Trophoblast cell (in vitro differentiated cells and primary cell): ENCODE measurements at regions not wholly inside any gene's neighbourhood (a gene's known extent, or its start where the extent isn't known, plus 50 kb on each side); places are given as distances from the start of the nearest gene placed in this dataset.

Source experiments
- DNase-seq, 2 donors: peaks; one replicate each; pipeline ENCODE4 v3.0.0-alpha.2; 2016
- H2AFZ ChIP-seq: 2 replicates; pipeline ENCODE4 v1.6.1; 2013; ENCODE audit warnings: low read length, moderate library complexity, mild to moderate bottlenecking; ENCODE audit not compliant: insufficient read depth, poor library complexity
- H2AK5ac ChIP-seq: 2 replicates; pipeline ENCODE4 v1.6.1; 2013; ENCODE audit warnings: mild to moderate bottlenecking, low read length
- H2BK120ac ChIP-seq: 2 replicates; pipeline ENCODE4 v1.6.1; 2013; ENCODE audit warnings: low read length, mild to moderate bottlenecking, moderate library complexity; ENCODE audit not compliant: insufficient read depth, poor library complexity
- H2BK12ac ChIP-seq: 2 replicates; pipeline ENCODE4 v1.6.1; 2013; ENCODE audit warnings: mild to moderate bottlenecking, low read length, moderate library complexity
- H2BK5ac ChIP-seq: 2 replicates; pipeline ENCODE4 v1.6.1; 2013; ENCODE audit warnings: low read length, low read depth, moderate library complexity, mild to moderate bottlenecking; ENCODE audit not compliant: poor library complexity
- H3K14ac ChIP-seq: 2 replicates; pipeline ENCODE4 v1.6.1; 2013; ENCODE audit warnings: mild to moderate bottlenecking, low read length
- H3K18ac ChIP-seq: 2 replicates; pipeline ENCODE4 v1.6.1; 2013; ENCODE audit warnings: mild to moderate bottlenecking, low read length
- H3K23ac ChIP-seq: 2 replicates; pipeline ENCODE4 v1.6.1; 2013; ENCODE audit warnings: low read length
- H3K27ac ChIP-seq: 2 replicates; pipeline ENCODE4 v1.5.1; 2013; ENCODE audit warnings: low read depth, mild to moderate bottlenecking, inconsistent platforms, low read length, moderate library complexity
- H3K27me3 ChIP-seq: 2 replicates; pipeline ENCODE4 v1.6.1; 2013; ENCODE audit warnings: inconsistent platforms, mild to moderate bottlenecking, low read length, moderate library complexity; ENCODE audit not compliant: insufficient read depth
- H3K36me3 ChIP-seq, 2 experiments: 1 replicate in 1 of 2; 2 replicates in 1 of 2; pipeline ENCODE4 v1.6.1; 2013; ENCODE audit warnings: low read length in 2 of 2, mild to moderate bottlenecking in 2 of 2, moderate library complexity in 1 of 2; ENCODE audit not compliant: insufficient read depth in 2 of 2, control insufficient read depth in 1 of 2
- H3K4ac ChIP-seq: 2 replicates; pipeline ENCODE4 v1.6.1; 2013; ENCODE audit warnings: low read depth, mild to moderate bottlenecking, low read length, moderate library complexity
- H3K4me1 ChIP-seq, 2 experiments: 1 replicate in 1 of 2; 2 replicates in 1 of 2; pipeline ENCODE4 v1.6.1; 2013; ENCODE audit warnings: low read length in 2 of 2, mild to moderate bottlenecking in 2 of 2, moderate library complexity in 1 of 2; ENCODE audit not compliant: insufficient read depth in 2 of 2, control insufficient read depth in 1 of 2
- H3K4me2 ChIP-seq: 2 replicates; pipeline ENCODE4 v1.6.1; 2013; ENCODE audit warnings: inconsistent platforms, mild to moderate bottlenecking, low read length, moderate library complexity
- H3K4me3 ChIP-seq: 2 replicates; pipeline ENCODE4 v1.5.1; 2013; ENCODE audit warnings: mild to moderate bottlenecking, low read depth, low read length, inconsistent platforms
- H3K79me1 ChIP-seq: one replicate; pipeline ENCODE4 v1.6.1; 2013; ENCODE audit warnings: low read length
- H3K79me2 ChIP-seq: 2 replicates; pipeline ENCODE4 v1.6.1; 2013; ENCODE audit warnings: low read length, mild to moderate bottlenecking; ENCODE audit not compliant: control insufficient read depth, insufficient read depth, poor library complexity
- H3K9ac ChIP-seq: 2 replicates; pipeline ENCODE4 v1.6.1; 2013; ENCODE audit warnings: mild to moderate bottlenecking, low read length
- H3K9me3 ChIP-seq: 2 replicates; pipeline ENCODE4 v1.6.1; 2013; ENCODE audit warnings: low read depth, mild to moderate bottlenecking, control low read depth, inconsistent platforms, low read length; ENCODE audit not compliant: insufficient read depth
- H4K12ac ChIP-seq: 2 replicates; pipeline ENCODE4 v1.6.1; 2013; ENCODE audit warnings: low read depth, mild to moderate bottlenecking, low read length, moderate library complexity
- H4K8ac ChIP-seq: 2 replicates; pipeline ENCODE4 v1.6.1; 2013; ENCODE audit warnings: low read depth, mild to moderate bottlenecking, low read length, moderate library complexity
- H4K91ac ChIP-seq: one replicate; pipeline ENCODE4 v1.6.1; 2013; ENCODE audit warnings: low read depth, mild to moderate bottlenecking, low read length, moderate library complexity
- WGBS: extraction: QIAGEN DNeasy Blood & Tissue Kit; methylation state at CpG from one replicate; pipeline ENCODE4 v1.1.7; 2013; ENCODE audit warnings: missing lambda C conversion rate; ENCODE audit not compliant: insufficient read length, insufficient coverage; ENCODE audit errors: extremely low coverage; 5-methylcytosine and 5-hydroxymethylcytosine counted together

DNA sequence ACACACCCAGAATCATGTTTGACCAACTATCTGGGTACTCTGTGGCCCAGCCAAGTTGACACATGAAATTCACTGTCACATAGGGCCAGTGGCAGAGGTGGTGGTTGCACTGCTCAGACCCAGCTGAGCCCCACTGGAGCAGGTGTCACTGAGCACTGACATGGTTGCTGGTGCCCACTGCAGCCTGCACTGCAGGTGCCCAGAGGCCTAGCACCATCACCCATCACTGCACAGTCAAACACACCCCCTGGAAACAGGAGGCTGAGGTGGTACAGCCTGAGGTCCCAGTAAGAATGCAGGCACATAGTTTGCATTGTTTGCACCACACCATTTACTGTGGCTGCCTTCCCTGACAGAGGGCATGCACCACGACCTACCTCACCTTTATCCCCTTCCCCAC lies 278.7 kb upstream of the MGAT5 start:
- Histone ChIP-seq H3K9me3 (peaks cover 2% of the 10 kb centered on the region), H3K23ac (no peak overlapping the region), H3K27ac (no peak overlapping the region), H3K36me3 (no peaks in the 10 kb centered on the region), H4K91ac (no peak overlapping the region), H2AK5ac (no peak overlapping the region), H3K4me2 (no peak overlapping the region), H2BK12ac (no peak overlapping the region), H3K4ac (no peak overlapping the region), H4K8ac (no peak overlapping the region), H3K9ac (no peak overlapping the region), H3K27me3 (no peaks in the 10 kb centered on the region), H3K79me2 (no peaks in the 10 kb centered on the region), H2AFZ (no peak overlapping the region), H3K18ac (no peak overlapping the region), H2BK120ac (no peak overlapping the region), H4K12ac (no peak overlapping the region), H3K4me1 (no peaks in the 10 kb centered on the region), H3K14ac (no peak overlapping the region), H3K79me1 (no peaks in the 10 kb centered on the region), H3K4me3 (peak overlapping the region; percentile 50), H2BK5ac (no peak overlapping the region)
- no peak for DNase-seq
- no CpG with 5 or more reads among the region's 1 CpG for WGBS

DNA sequence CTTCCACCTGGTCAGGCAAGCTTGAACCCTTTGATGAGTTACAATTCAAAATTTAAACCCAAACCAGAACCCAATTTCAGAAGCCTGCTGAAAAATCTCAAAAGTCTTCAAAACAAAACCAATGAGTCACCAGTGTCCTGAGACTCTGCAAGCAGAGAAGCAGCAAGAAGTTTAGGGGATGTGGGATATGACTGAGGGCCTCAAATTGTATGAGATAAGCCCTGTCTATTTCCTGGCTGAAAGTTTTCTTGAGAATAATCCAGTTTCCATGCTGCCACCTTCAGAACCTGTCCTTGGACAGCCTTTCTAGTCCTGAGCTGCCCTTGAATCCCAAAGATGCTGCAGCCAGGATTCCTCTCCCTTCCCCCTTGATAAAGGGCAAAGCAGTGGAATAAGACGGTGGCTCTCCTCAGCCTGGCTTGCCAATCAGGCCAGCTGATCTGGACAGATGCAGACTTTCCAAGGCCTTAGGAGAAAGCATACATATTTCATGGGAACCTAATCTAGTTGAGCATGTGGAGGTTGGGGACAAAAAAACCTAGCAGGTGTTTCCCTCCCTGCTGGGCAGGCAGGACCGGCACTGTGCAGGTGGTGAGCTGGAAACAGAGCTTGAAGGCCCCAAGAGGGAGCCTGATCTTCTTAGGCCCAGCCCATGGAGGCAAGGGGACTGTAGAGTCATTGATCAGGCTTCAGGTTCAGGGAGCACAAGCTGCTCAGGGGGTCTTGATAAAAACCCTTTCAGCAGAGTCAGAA lies 278.0 kb upstream of the MGAT5 start:
- H3K9ac ChIP-seq: no peak overlapping the region
- H3K27me3 ChIP-seq: no peaks in the 10 kb centered on the region
- no peak overlapping the region for H2BK12ac ChIP-seq
- H3K4ac ChIP-seq: no peak overlapping the region
- H2AK5ac ChIP-seq: no peak overlapping the region
- no CpG with 5 or more reads among the region's 2 CpGs for WGBS
- H3K14ac ChIP-seq: no peak overlapping the region
- H4K91ac ChIP-seq: no peak overlapping the region
- no peak overlapping the region for H3K18ac ChIP-seq
- no peak overlapping the region for H2BK5ac ChIP-seq
- H3K27ac ChIP-seq: no peak overlapping the region
- no peaks in the 10 kb centered on the region for H3K79me2 ChIP-seq
- H2BK120ac ChIP-seq: no peak overlapping the region
- no peaks in the 10 kb centered on the region for H3K36me3 ChIP-seq
- H3K23ac ChIP-seq: no peak overlapping the region
- H4K8ac ChIP-seq: no peak overlapping the region
- no peak for DNase-seq
- no peaks in the 10 kb centered on the region for H3K79me1 ChIP-seq
- no peak overlapping the region for H2AFZ ChIP-seq
- H3K4me1 ChIP-seq: no peaks in the 10 kb centered on the region
- no peak overlapping the region for H4K12ac ChIP-seq
- H3K4me2 ChIP-seq: no peak overlapping the region
- H3K9me3 ChIP-seq: peaks cover 2% of the 10 kb centered on the region
- H3K4me3 ChIP-seq: no peak overlapping the region

DNA sequence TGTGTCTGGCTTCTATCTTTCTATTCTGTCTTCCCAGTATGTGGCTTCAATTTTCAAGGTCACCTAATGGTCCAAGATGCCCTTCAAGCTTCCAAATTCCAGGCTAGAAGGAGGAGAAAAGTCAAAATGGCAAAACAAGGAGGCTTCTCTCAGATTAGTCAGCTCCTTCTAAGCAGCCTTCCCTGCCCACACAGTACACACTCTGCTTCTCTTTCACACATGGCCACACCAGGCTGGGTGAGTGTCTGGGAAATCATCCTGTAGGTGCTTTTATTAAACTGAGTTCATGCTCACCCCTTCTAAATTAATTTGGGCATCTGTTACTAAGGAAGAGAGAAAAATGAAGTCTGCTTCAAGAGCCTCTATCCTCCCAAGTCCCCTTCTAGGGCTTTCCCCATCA lies 277.2 kb upstream of the MGAT5 start:
- H3K27me3 ChIP-seq: no peaks in the 10 kb centered on the region
- no peak overlapping the region for H3K18ac ChIP-seq
- no peak overlapping the region for H3K14ac ChIP-seq
- no peak overlapping the region for H2BK12ac ChIP-seq
- H3K23ac ChIP-seq: no peak overlapping the region
- H2AK5ac ChIP-seq: no peak overlapping the region
- no peak for DNase-seq
- no peak overlapping the region for H2AFZ ChIP-seq
- no peak overlapping the region for H2BK5ac ChIP-seq
- no peaks in the 10 kb centered on the region for H3K4me1 ChIP-seq
- H3K79me2 ChIP-seq: no peaks in the 10 kb centered on the region
- no peak overlapping the region for H3K27ac ChIP-seq
- H3K9ac ChIP-seq: no peak overlapping the region
- no peak overlapping the region for H3K4me3 ChIP-seq
- H3K79me1 ChIP-seq: no peaks in the 10 kb centered on the region
- H3K36me3 ChIP-seq: no peaks in the 10 kb centered on the region
- H4K91ac ChIP-seq: no peak overlapping the region
- no peak overlapping the region for H4K8ac ChIP-seq
- H4K12ac ChIP-seq: no peak overlapping the region
- H3K4ac ChIP-seq: no peak overlapping the region
- H3K4me2 ChIP-seq: no peak overlapping the region
- peaks cover 2% of the 10 kb centered on the region for H3K9me3 ChIP-seq
- no peak overlapping the region for H2BK120ac ChIP-seq

DNA sequence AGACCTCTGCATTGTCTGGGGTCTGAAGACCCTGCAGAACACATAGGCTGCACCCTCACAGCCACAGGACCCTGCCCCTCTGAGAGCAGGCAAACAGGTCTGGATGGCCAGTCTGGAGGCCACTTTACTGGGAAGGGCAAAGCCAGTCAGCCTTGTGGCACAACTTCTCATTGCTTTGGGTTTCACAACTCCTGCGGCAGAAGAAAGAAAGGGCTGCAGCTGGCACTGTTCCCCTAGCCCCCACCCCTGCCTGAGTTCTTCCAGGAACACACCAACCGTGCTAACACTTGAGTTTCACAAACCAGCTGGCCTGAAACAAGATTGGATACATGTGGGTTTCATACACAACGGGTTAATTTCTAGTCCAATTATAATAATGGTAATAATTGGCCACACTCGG lies 276.5 kb upstream of the MGAT5 start:
- peaks cover 2% of the 10 kb centered on the region for H3K9me3 ChIP-seq
- no peak overlapping the region for H3K4me3 ChIP-seq
- H2BK120ac ChIP-seq: no peak overlapping the region
- no peak overlapping the region for H3K27ac ChIP-seq
- H3K4me1 ChIP-seq: no peaks in the 10 kb centered on the region
- no CpG with 5 or more reads among the region's 4 CpGs for WGBS
- no peak overlapping the region for H3K18ac ChIP-seq
- H3K79me1 ChIP-seq: no peaks in the 10 kb centered on the region
- no peak overlapping the region for H3K14ac ChIP-seq
- no peaks in the 10 kb centered on the region for H3K79me2 ChIP-seq
- H3K4me2 ChIP-seq: no peak overlapping the region
- no peaks in the 10 kb centered on the region for H3K27me3 ChIP-seq
- H2BK12ac ChIP-seq: no peak overlapping the region
- H2BK5ac ChIP-seq: no peak overlapping the region
- no peak for DNase-seq
- H3K36me3 ChIP-seq: no peaks in the 10 kb centered on the region
- H3K4ac ChIP-seq: no peak overlapping the region
- no peak overlapping the region for H2AFZ ChIP-seq
- no peak overlapping the region for H4K12ac ChIP-seq
- H3K9ac ChIP-seq: no peak overlapping the region
- H4K8ac ChIP-seq: no peak overlapping the region
- H4K91ac ChIP-seq: no peak overlapping the region
- no peak overlapping the region for H2AK5ac ChIP-seq
- H3K23ac ChIP-seq: no peak overlapping the region
